ENCODE measurements at regions not wholly inside any gene's neighbourhood (a gene's known extent, or its start where the extent isn't known, plus 50 kb on each side); places are given as distances from the start of the nearest gene placed in this dataset.

- DNase-seq (no peak), ATAC-seq (no peak)
- TF ChIP-seq CTCF (IDR thresholded peaks at IDR 0.05) = no peak
- no peak overlapping the region for H3K4me3 ChIP-seq
- no peaks in the 10 kb centered on the region for H3K4me1 ChIP-seq (ENCODE audit: low read depth)
- no peaks in the 10 kb centered on the region for H3K36me3 ChIP-seq (ENCODE audit: low read depth)
- H3K9me3 ChIP-seq = no peaks in the 10 kb centered on the region
- intact Hi-C loops (cut with DNase I, micrococcal nuclease) = no loop called here
Observed at GRCh38 chr7:25527665-25528170, 299.4 kb upstream of the NPVF start.

GRCh38 chr7:25529320-25529719 lies 301.0 kb upstream of the NPVF start:
- Histone ChIP-seq H3K4me3 (no peak overlapping the region), H3K36me3 (ENCODE audit: low read depth) (no peaks in the 10 kb centered on the region), H3K9me3 (no peaks in the 10 kb centered on the region), H3K4me1 (ENCODE audit: low read depth) (no peaks in the 10 kb centered on the region)
- no peak for DNase-seq
- TF ChIP-seq CTCF (IDR thresholded peaks at IDR 0.05) = no peak
- ATAC-seq = no peak
- intact Hi-C loops (cut with DNase I, micrococcal nuclease) = no loop called here

GRCh38 chr7:25536851-25537250 lies 308.6 kb upstream of the NPVF start:
- no peak for ATAC-seq
- Histone ChIP-seq H3K4me3 (no peak overlapping the region), H3K4me1 (ENCODE audit: low read depth) (no peaks in the 10 kb centered on the region), H3K9me3 (no peaks in the 10 kb centered on the region), H3K36me3 (ENCODE audit: low read depth) (no peaks in the 10 kb centered on the region)
- DNase-seq = no peak
- intact Hi-C loops (cut with DNase I, micrococcal nuclease) = no loop called here
- no peak for TF ChIP-seq CTCF (IDR thresholded peaks at IDR 0.05)

GRCh38 chr7:25537662-25538375 lies 309.5 kb upstream of the NPVF start:
- DNase-seq (no peak), ATAC-seq (peak; percentile 25)
- Histone ChIP-seq H3K9me3 (no peaks in the 10 kb centered on the region), H3K4me3 (no peak overlapping the region), H3K36me3 (ENCODE audit: low read depth) (no peaks in the 10 kb centered on the region), H3K4me1 (ENCODE audit: low read depth) (no peaks in the 10 kb centered on the region)
- no peak for TF ChIP-seq CTCF (IDR thresholded peaks at IDR 0.05)
- intact Hi-C loops (cut with DNase I, micrococcal nuclease) = no loop called here

- no peak for TF ChIP-seq CTCF (IDR thresholded peaks at IDR 0.05)
- ATAC-seq (no peak), DNase-seq (no peak)
- H3K36me3 ChIP-seq (ENCODE audit: low read depth) = no peaks in the 10 kb centered on the region
- no peaks in the 10 kb centered on the region for H3K4me1 ChIP-seq (ENCODE audit: low read depth)
- no peak overlapping the region for H3K4me3 ChIP-seq
- no peaks in the 10 kb centered on the region for H3K9me3 ChIP-seq
- intact Hi-C loops (cut with DNase I, micrococcal nuclease) = no loop called here
Observed at GRCh38 chr7:25541094-25541821, 313.0 kb upstream of the NPVF start.
